ENCODE measurements at regions not wholly inside any gene's neighbourhood (a gene's known extent, or its start where the extent isn't known, plus 50 kb on each side); places are given as distances from the start of the nearest gene placed in this dataset.

DNA sequence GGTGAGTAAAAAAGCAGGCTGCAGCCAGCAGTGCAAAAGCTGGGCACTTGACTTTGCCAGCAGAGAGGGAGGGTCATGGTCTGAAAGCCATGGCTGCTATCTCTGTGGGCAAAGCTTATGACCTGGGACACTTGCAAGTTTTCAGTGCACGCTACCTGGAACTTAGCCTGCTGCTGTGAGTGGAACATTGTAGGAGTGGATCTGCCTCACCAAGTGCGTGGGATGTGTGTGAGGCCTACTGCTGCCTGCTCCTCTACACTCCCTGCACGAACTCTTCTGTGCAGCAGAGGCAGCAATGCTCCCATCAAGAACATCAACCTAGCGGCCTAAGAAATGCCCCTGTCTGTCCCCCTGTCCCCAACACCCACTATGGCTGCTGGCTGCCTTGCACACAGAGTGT lies 344.1 kb upstream of the REG3G start:
- no peak for DNase-seq (ENCODE audit: low spot score)
- TF ChIP-seq, protein P1, sequence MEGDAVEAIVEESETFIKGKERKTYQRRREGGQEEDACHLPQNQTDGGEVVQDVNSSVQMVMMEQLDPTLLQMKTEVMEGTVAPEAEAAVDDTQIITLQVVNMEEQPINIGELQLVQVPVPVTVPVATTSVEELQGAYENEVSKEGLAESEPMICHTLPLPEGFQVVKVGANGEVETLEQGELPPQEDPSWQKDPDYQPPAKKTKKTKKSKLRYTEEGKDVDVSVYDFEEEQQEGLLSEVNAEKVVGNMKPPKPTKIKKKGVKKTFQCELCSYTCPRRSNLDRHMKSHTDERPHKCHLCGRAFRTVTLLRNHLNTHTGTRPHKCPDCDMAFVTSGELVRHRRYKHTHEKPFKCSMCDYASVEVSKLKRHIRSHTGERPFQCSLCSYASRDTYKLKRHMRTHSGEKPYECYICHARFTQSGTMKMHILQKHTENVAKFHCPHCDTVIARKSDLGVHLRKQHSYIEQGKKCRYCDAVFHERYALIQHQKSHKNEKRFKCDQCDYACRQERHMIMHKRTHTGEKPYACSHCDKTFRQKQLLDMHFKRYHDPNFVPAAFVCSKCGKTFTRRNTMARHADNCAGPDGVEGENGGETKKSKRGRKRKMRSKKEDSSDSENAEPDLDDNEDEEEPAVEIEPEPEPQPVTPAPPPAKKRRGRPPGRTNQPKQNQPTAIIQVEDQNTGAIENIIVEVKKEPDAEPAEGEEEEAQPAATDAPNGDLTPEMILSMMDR (IDR thresholded peaks at IDR 0.05; ENCODE audit: extremely low read depth, missing control alignments), result no peak

DNA sequence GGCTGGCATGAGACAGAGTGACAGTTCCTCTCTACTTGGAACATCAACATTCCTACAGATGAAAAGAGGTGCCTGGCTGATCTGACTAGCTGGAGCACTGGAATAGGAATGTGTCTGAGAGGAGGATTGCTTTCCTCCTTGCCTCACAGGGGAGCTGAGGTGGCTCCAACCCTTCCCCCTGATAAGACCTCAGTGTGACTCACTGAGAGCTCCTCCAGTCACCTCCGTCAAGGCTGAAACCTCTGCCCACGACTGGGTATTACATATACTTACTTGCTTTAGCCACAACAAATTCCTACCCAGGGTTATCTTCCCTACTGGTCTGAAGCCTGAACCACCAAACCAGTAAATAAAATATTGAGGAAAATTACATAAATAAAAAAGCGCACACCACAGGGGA lies 342.7 kb upstream of the REG3G start:
- TF ChIP-seq, protein P1 (IDR thresholded peaks at IDR 0.05; ENCODE audit: extremely low read depth, missing control alignments), result no peak
- no peak for DNase-seq (ENCODE audit: low spot score)

DNA sequence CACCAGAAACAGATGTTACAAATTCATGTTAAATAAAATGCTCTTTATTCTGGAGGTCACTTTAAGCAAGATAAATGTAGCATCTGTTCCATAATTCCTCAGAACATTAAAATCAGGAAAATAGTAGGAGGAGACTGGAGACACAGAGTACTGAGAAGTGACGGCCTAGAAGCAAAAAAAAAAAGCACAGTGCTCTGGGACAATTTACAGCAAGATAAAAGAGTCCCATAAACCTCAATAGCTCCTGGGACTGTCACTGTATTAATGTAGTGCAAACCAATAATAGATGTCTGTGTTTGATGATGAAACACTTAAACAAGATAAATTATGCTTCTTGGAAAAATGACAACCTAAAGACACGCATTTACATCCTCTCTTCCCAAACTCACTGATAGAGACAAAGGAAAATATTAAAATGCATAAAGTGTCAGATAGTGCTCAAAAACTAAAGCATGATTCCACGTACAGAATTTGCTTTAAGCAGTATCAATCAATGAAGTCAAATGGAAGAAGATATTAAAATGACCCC lies 338.8 kb upstream of the REG3G start:
- TF ChIP-seq, protein P1 (IDR thresholded peaks at IDR 0.05; ENCODE audit: extremely low read depth, missing control alignments), result no peak
- DNase-seq (ENCODE audit: low spot score), result no peak

DNA sequence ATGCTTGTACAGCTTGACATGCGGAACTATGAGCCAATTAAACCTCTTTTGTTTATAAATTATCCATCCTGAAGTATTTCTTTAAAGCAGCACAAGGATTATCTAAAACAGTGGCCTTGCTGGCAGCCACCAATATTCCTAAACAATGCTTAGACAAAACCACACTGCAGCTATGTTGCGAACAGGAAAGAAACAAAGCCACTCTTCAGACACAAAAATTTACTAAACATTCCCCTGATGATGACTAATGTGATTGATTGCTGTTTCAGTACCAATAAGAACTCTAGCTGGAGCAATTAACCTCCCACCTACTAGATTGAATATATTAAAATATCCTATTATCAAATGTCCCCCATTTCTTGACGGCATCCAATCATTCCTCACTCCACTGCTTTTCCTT lies 325.8 kb upstream of the REG3G start:
- TF ChIP-seq, protein P1 (IDR thresholded peaks at IDR 0.05; ENCODE audit: extremely low read depth, missing control alignments), result no peak

DNA sequence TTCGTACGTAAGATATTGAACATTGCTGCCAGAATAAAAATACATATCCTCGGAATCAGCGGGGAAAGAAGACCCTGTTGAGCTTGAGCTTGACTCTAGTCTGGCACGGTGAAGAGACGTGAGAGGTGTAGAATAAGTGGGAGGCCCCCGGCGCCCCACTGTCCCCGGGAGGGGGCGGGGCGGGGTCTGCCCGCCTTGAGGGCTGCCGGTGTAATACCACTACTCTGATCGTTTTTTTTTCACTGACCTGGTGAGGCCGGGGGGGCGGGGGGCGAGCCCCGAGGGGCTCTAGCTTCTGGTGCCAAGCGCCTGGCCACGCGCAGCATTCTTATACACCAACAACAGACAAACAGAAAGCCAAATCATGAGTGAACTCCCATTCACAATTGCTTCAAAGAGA lies 324.0 kb upstream of the REG3G start:
- TF ChIP-seq, protein P1 (IDR thresholded peaks at IDR 0.05; ENCODE audit: extremely low read depth, missing control alignments), result no peak
- no peak for DNase-seq (ENCODE audit: low spot score)

More for the DNA sequence above, 325.8 kb upstream of the REG3G start:
- DNase-seq (ENCODE audit: low spot score), result no peak

DNA sequence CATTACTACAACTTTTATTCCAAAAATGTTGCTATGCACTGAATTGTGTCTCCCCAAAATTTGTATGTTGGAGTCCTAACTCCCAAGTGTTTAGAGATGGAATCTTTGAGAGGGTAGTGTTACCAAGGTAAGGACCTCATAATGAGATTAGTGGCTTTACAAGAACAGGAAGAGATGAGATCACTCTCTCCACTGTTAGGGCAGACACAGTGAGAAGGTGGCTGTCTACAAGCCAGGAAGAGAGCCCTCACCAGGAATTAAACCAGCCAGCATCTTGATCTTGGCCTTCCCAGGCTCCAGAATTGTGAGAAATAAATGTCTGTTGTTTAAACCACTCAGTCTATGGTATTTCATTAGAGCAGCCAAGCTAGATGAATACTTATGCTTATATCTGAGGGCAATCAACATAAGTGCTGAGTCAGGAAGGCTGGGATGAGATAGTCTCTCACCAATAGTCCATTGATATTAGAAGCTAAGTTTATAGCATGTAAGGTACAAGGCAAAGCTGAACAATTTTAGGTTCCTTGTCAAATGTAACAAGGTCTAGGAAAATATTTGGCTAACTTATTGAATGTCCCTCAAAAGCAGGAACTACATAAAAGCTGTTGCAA lies 317.6 kb upstream of the REG3G start:
- DNase-seq (ENCODE audit: low spot score), result no peak
- TF ChIP-seq, protein P1 (IDR thresholded peaks at IDR 0.05; ENCODE audit: extremely low read depth, missing control alignments), result no peak

DNA sequence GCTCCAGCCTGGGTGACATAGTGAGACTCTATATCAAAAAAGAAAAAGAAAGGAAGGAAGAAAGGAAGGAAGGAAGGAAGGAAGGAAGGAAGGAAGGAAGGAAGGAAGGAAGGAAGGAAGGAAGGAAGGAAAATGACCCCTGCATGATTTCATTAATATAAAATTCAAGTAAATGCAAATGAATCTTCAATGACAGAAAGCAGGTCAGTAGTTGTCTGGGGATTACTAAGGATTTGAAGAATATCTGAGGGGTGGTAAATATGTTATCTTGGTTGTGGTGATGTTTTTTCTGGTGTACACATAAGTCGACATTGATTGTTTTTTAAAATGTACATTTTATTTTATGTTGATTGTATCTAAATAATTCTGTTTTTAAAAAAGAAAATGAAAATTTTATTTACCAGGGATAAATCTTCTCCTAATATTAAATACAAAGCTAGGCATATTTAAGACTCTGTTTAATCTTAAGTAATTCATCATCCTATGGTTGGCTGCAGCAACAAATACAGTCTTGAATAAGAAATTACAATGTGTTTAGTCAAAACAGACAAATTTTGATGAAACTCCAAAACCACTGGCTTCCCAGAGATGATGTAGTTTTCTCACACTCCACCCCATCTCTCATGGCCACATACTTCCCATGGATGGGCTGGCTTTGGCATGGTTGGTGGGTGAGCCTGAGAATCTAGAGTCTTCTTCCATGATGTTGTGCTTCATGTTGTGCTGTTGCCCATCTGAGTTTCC lies 314.7 kb upstream of the REG3G start:
- no peak for DNase-seq (ENCODE audit: low spot score)
- TF ChIP-seq, protein P1 (IDR thresholded peaks at IDR 0.05; ENCODE audit: extremely low read depth, missing control alignments), result no peak

Data from GM20000 (cell line).